Kidney capillary endothelial cell (primary cell): ENCODE measurements at regions not wholly inside any gene's neighbourhood (a gene's known extent, or its start where the extent isn't known, plus 50 kb on each side); places are given as distances from the start of the nearest gene placed in this dataset.
"Not testable (repeated sequence)": the region's sequence is repeated elsewhere in the genome, so short reads cannot be mapped to it uniquely, and the experiment has no call there.

Experiments
- DNase-seq: peaks from one replicate; pipeline ENCODE4 v3.0.0-alpha.2; 2018; ENCODE audit warnings: low spot score

- DNase-seq: no peak
Observed at GRCh38 chr17:78305801-78306200, 54.1 kb downstream of the SOCS3 start.

- DNase-seq: no peak
Observed at GRCh38 chr17:78304549-78305037, 55.3 kb downstream of the SOCS3 start.

GRCh38 chr17:78302478-78302877 is 57.4 kb downstream of the SOCS3 start:
- DNase-seq: no peak

GRCh38 chr17:78301821-78302213 is 58.1 kb downstream of the SOCS3 start:
- no peak for DNase-seq

GRCh38 chr17:78300962-78301820 is 58.7 kb downstream of the SOCS3 start:
- DNase-seq: no peak

- no peak for DNase-seq
Observed at GRCh38 chr17:78299049-78299448, 60.8 kb downstream of the SOCS3 start.

- peak; percentile 46 for DNase-seq
Observed at GRCh38 chr17:78294776-78295175, 63.3 kb downstream of the TMEM235 start.

GRCh38 chr17:78294356-78294755 is 62.9 kb downstream of the TMEM235 start:
- no peak for DNase-seq

- DNase-seq: not testable (repeated sequence)
Observed at GRCh38 chr17:78293151-78293550, 61.7 kb downstream of the TMEM235 start.

- DNase-seq: no peak
Observed at GRCh38 chr17:78291944-78292910, 60.8 kb downstream of the TMEM235 start.

GRCh38 chr17:78290721-78291120 is 59.3 kb downstream of the TMEM235 start:
- no peak for DNase-seq
